ENCODE measurements at regions not wholly inside any gene's neighbourhood (a gene's known extent, or its start where the extent isn't known, plus 50 kb on each side); places are given as distances from the start of the nearest gene placed in this dataset.

DNA sequence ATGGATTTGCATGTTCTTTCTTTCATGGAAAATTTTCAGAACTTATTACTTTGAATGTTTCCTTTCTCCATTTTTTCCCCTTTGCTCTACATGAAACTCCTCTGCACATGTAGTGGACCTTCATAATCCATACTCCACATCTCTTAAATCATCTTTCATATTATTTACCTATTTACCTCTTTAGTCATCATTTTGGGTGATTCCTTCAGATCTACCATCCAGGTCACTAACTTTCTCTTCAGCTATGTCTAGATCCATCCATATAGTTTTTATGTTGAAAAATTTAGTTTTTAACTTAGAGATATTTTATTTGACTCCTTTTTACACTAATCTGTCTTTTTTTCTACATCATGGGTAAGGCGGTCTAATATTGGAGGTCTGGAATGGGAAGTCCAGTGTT, 586.6 kb downstream of the NR2F1-AS1 start:
- BruUV-seq (replicated peaks) = no TSS peak
- in situ Hi-C loops (cut with MboI) = no loop called here
- WGBS (ENCODE audit: insufficient coverage, insufficient replicate concordance, low lambda C conversion rate, missing lambda C conversion rate) = 100% methylated on average over 1 of the region's 1 CpG
- H3K79me2 ChIP-seq (ENCODE audit: control insufficient read depth, insufficient read depth, low read length) = no peaks in the 10 kb centered on the region
- H3K4me2 ChIP-seq (ENCODE audit: control insufficient read depth, insufficient read depth) = no peak overlapping the region
- ATAC-seq = no peak
- no peaks in the 10 kb centered on the region for H3K36me3 ChIP-seq (ENCODE audit: control insufficient read depth in 2 of 2, insufficient read depth in 2 of 2, low read length in 1 of 2)
- H3K27ac ChIP-seq (ENCODE audit: control insufficient read depth, insufficient read depth) = no peak overlapping the region
- no peak overlapping the region for H3K4me3 ChIP-seq
- POLR2A ChIA-PET = no interaction called here
- intact Hi-C loops (cut with micrococcal nuclease; ENCODE audit: unreplicated experiment) = no loop called here
- SMC1A ChIA-PET (ENCODE audit: uncharacterized antibody, unreplicated experiment) = no interaction called here
- H2AFZ ChIP-seq (ENCODE audit: control insufficient read depth, low read depth, low read length) = no peak overlapping the region
- no peaks in the 10 kb centered on the region for H3K4me1 ChIP-seq (ENCODE audit: control insufficient read depth, insufficient read depth, low read length)
- H4K20me1 ChIP-seq (ENCODE audit: control insufficient read depth, insufficient read depth) = no peaks in the 10 kb centered on the region
- H3K9ac ChIP-seq (ENCODE audit: control insufficient read depth, insufficient read depth, low read length) = no peak overlapping the region
- DNase-seq (ENCODE audit: low read depth, low spot score) = no peak
- RAD21 ChIA-PET (ENCODE audit: unreplicated experiment) = no interaction called here
- no peaks in the 10 kb centered on the region for H3K9me3 ChIP-seq (replicated peaks; ENCODE audit: control insufficient read depth, insufficient read depth, low read length)
- CTCF ChIA-PET = interaction anchor here (0.7 kb wide), 1 partner anchor 1341 kb away, joined by 3 read pairs; no protein-coding TSS in a partner anchor
- no peaks in the 10 kb centered on the region for H3K27me3 ChIP-seq (replicated peaks in 1 of 2; ENCODE audit: control insufficient read depth in 2 of 2, insufficient read depth in 2 of 2, low read length in 1 of 2)
- FAIRE-seq = no peak
- TF ChIP-seq CHD2 (IDR thresholded peaks at IDR 0.05; ENCODE audit: borderline replicate concordance, low read depth, low read length) (no peak), MXI1 (IDR thresholded peaks at IDR 0.05; ENCODE audit: low read depth, low read length) (no peak), HDGF (IDR thresholded peaks at IDR 0.05) (no peak), ZBED1 (IDR thresholded peaks at IDR 0.05; ENCODE audit: borderline replicate concordance) (no peak), DPF2 (IDR thresholded peaks at IDR 0.05) (no peak), JUNB (IDR thresholded peaks at IDR 0.05) (no peak), SREBF1 (IDR thresholded peaks at IDR 0.05; ENCODE audit: low read length) (no peak), ASH2L (IDR thresholded peaks at IDR 0.05; ENCODE audit: borderline replicate concordance, low read depth) (no peak), NFYA (IDR thresholded peaks at IDR 0.05; ENCODE audit: borderline replicate concordance, low read depth, low read length) (no peak), ATF7 (IDR thresholded peaks at IDR 0.05; ENCODE audit: low read depth) (no peak), NFIC (IDR thresholded peaks at IDR 0.05; ENCODE audit: low read depth, low read length) (no peak), SMC3 (IDR thresholded peaks at IDR 0.05; ENCODE audit: borderline replicate concordance, low read length) (no peak), ZNF274 (IDR thresholded peaks at IDR 0.05; ENCODE audit: insufficient read depth, insufficient read length) (no peak)
- TF ChIP-seq, protein P1, sequence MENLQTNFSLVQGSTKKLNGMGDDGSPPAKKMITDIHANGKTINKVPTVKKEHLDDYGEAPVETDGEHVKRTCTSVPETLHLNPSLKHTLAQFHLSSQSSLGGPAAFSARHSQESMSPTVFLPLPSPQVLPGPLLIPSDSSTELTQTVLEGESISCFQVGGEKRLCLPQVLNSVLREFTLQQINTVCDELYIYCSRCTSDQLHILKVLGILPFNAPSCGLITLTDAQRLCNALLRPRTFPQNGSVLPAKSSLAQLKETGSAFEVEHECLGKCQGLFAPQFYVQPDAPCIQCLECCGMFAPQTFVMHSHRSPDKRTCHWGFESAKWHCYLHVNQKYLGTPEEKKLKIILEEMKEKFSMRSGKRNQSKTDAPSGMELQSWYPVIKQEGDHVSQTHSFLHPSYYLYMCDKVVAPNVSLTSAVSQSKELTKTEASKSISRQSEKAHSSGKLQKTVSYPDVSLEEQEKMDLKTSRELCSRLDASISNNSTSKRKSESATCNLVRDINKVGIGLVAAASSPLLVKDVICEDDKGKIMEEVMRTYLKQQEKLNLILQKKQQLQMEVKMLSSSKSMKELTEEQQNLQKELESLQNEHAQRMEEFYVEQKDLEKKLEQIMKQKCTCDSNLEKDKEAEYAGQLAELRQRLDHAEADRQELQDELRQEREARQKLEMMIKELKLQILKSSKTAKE (IDR thresholded peaks at IDR 0.05; ENCODE audit: low read depth, poor library complexity, severe bottlenecking) = no peak

Data from GM12878 (cell line).